ENCODE measurements at regions not wholly inside any gene's neighbourhood (a gene's known extent, or its start where the extent isn't known, plus 50 kb on each side); places are given as distances from the start of the nearest gene placed in this dataset.
A peak's percentile ranks its signal among the peaks of the same experiment; 100 is the strongest.

DNA sequence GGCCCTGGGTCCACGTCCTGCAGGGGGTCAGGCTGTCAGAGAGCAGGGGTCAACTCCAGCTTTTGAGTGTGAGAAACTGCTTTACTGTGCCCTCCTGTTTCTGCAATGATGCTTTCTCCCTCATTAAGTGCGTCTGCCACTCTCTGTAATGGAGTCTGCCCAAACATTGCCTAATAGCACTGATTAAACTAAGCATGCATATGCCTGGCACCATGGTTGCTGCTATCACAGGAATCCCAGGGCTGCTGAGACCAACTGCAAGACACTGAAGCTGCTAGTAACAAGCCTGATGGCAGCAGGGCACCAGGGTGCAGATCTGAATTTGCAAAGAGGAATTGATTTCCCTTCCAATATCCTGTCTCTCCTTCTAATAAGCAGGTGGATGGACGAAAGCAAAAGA, 125.3 kb downstream of the SLC24A2 start:
- H3K4me3 ChIP-seq = no peak overlapping the region
- H3K4me1 ChIP-seq = no peaks in the 10 kb centered on the region
- H3K27me3 ChIP-seq = no peaks in the 10 kb centered on the region
- H3K9me3 ChIP-seq = no peaks in the 10 kb centered on the region
- no peaks in the 10 kb centered on the region for H3K36me3 ChIP-seq
- DNase-seq (no peak), ATAC-seq (no peak)
- intact Hi-C loops (cut with DNase I) = no loop called here
- no peak overlapping the region for H3K27ac ChIP-seq
- TF ChIP-seq, protein P1, sequence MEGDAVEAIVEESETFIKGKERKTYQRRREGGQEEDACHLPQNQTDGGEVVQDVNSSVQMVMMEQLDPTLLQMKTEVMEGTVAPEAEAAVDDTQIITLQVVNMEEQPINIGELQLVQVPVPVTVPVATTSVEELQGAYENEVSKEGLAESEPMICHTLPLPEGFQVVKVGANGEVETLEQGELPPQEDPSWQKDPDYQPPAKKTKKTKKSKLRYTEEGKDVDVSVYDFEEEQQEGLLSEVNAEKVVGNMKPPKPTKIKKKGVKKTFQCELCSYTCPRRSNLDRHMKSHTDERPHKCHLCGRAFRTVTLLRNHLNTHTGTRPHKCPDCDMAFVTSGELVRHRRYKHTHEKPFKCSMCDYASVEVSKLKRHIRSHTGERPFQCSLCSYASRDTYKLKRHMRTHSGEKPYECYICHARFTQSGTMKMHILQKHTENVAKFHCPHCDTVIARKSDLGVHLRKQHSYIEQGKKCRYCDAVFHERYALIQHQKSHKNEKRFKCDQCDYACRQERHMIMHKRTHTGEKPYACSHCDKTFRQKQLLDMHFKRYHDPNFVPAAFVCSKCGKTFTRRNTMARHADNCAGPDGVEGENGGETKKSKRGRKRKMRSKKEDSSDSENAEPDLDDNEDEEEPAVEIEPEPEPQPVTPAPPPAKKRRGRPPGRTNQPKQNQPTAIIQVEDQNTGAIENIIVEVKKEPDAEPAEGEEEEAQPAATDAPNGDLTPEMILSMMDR (IDR thresholded peaks at IDR 0.05) = no peak

DNA sequence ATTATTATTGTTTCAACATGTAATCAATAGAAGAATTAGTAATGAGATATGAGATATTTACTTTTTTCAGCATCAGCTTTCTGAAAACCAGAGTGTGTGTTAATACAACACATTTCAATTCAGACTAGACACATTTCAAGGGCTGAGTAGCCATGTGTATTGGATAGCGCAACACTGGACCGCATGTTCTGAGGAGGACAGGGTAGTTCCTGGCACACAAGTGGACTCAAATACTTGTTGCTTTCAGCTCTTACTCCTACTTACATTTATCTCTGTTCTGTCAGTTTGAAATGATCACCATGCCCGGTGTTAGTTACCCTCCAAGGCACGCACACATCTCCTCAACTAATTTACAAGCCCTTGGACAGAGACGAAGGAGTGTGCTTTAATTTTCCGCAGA, 126.6 kb downstream of the SLC24A2 start:
- no peaks in the 10 kb centered on the region for H3K36me3 ChIP-seq
- no peak overlapping the region for H3K4me3 ChIP-seq
- TF ChIP-seq, protein P1 (IDR thresholded peaks at IDR 0.05) = no peak
- H3K27ac ChIP-seq = no peak overlapping the region
- no peaks in the 10 kb centered on the region for H3K9me3 ChIP-seq
- intact Hi-C loops (cut with DNase I) = no loop called here
- no peaks in the 10 kb centered on the region for H3K4me1 ChIP-seq
- ATAC-seq = no peak
- no peak for DNase-seq
- no peaks in the 10 kb centered on the region for H3K27me3 ChIP-seq

DNA sequence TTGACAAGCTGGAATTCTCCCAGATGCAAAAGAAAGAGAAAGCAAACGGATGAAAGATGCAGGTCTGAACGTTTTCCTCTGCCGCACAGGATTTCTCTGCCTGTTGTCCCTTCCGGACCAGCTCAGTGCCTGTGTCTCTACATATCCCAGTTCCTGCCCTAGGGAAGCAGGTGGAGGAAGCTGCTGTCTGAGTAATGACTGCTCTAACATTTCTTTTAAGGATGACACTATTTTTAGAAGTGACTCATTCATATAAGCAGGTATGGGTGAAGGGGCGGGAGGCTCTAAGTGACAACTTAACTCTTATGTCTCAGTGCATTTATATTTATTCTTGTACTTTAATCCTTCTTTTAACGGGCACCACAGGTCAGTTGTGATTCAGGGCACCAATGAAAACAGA, 128.8 kb downstream of the SLC24A2 start:
- Histone ChIP-seq H3K9me3 (no peaks in the 10 kb centered on the region), H3K36me3 (no peaks in the 10 kb centered on the region), H3K4me1 (no peaks in the 10 kb centered on the region), H3K4me3 (no peak overlapping the region), H3K27ac (no peak overlapping the region), H3K27me3 (no peaks in the 10 kb centered on the region)
- intact Hi-C loops (cut with DNase I) = no loop called here
- TF ChIP-seq, protein P1 (IDR thresholded peaks at IDR 0.05) = no peak
- DNase-seq (no peak), ATAC-seq (peak; percentile 65)

DNA sequence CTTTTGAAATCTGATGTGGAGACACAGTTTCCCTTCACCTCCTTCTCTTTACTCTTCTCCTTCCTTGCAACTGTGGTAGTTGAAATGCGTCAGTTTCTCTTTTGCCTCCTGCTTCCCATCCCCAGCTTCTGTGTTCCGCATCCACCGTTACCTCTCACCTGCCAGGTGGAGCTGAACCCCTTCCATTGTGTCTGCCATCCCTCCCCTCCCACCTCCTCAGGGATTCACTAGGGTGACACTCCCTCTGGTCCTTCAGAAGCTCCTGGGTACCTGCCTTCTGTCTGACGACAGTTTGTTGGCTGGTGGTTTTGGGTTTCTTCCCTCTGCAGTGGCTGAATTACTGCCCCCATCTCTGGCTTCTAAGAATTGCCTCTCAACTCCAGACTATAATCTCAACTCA, 132.1 kb downstream of the SLC24A2 start:
- DNase-seq = no peak
- TF ChIP-seq, protein P1 (IDR thresholded peaks at IDR 0.05) = no peak
- ATAC-seq = no peak
- no peaks in the 10 kb centered on the region for H3K9me3 ChIP-seq
- H3K4me1 ChIP-seq = no peaks in the 10 kb centered on the region
- no peaks in the 10 kb centered on the region for H3K27me3 ChIP-seq
- intact Hi-C loops (cut with DNase I) = no loop called here
- H3K4me3 ChIP-seq = no peak overlapping the region
- H3K36me3 ChIP-seq = no peaks in the 10 kb centered on the region
- no peak overlapping the region for H3K27ac ChIP-seq

DNA sequence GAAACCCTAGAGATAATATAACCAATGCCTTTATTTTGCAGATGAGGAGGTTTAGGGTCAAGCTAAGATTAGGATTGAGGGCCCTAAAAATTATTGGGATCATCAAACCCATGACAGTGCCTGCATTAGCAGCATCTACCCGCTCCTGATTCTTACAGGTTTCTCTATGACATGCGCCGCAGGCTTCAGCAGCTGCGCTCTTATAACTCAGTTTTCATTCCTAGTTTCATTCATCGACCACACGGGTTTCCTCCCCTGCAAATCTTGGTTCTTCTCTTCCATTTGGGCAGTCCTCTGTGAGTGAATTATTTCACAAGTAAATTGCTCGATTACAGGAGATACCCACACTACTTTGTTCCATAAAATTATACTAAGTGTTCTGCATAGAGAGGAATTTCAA, 137.2 kb downstream of the SLC24A2 start:
- Histone ChIP-seq H3K9me3 (no peaks in the 10 kb centered on the region), H3K4me3 (no peak overlapping the region), H3K27ac (no peak overlapping the region), H3K36me3 (no peaks in the 10 kb centered on the region), H3K4me1 (no peaks in the 10 kb centered on the region), H3K27me3 (no peaks in the 10 kb centered on the region)
- DNase-seq (no peak), ATAC-seq (no peak)
- TF ChIP-seq, protein P1 (IDR thresholded peaks at IDR 0.05) = no peak
- intact Hi-C loops (cut with DNase I) = no loop called here

Data from left lung (tissue), 4 donors.